AG04450 (cell line): ENCODE measurements at regions not wholly inside any gene's neighbourhood (a gene's known extent, or its start where the extent isn't known, plus 50 kb on each side); places are given as distances from the start of the nearest gene placed in this dataset.
A peak's percentile ranks its signal among the peaks of the same experiment; 100 is the strongest.

Source experiments
- CTCF ChIA-PET: fragments of 300-600, 350-600 bp; formaldehyde crosslinking; extraction: SDS; loops from one replicate; lab custom pipeline; 2022; ENCODE audit warnings: antibody characterized with exemption, inconsistent platforms; lab: Charles Lee
- POLR2A ChIA-PET: fragments of 350-600 bp; formaldehyde crosslinking; extraction: SDS; loops from one replicate; lab custom pipeline; 2021; ENCODE audit warnings: antibody characterized with exemption, inconsistent platforms; lab: Yijun Ruan, JAX
- DNase-seq: peaks from one replicate; pipeline ENCODE4 v3.0.0-alpha.2; 2011; ENCODE audit warnings: low read depth, low spot score
- H3K27ac ChIP-seq: one replicate; pipeline ENCODE4 v1.5.1; 2012; ENCODE audit warnings: low read depth, low read length, control low read depth
- H3K27me3 ChIP-seq: one replicate; pipeline ENCODE4 v1.6.0; 2012; ENCODE audit warnings: low read length; ENCODE audit not compliant: control insufficient read depth, insufficient read depth
- H3K4me3 ChIP-seq: 2 replicates; pipeline ENCODE4 v1.5.1; 2011; ENCODE audit warnings: mild to moderate bottlenecking, low read depth, low read length, control low read depth
- H3K9me3 ChIP-seq: 2 replicates; pipeline ENCODE4 v1.5.1; 2012; ENCODE audit warnings: low read length; ENCODE audit not compliant: control insufficient read depth, insufficient read depth
- CTCF ChIP-seq: IDR thresholded peaks from 2 replicates; pipeline ENCODE4 v1.5.1; 2011; ENCODE audit warnings: low read depth, low read length, control low read depth, inconsistent platforms

- Histone ChIP-seq H3K4me3 (no peak overlapping the region), H3K9me3 (no peaks in the 10 kb centered on the region), H3K27ac (no peak overlapping the region), H3K27me3 (peaks cover 11% of the 10 kb centered on the region)
- TF ChIP-seq CTCF = no peak
- ChIA-PET CTCF (no interaction called here), POLR2A (no interaction called here)
- DNase-seq = no peak
These were observed 55.5 kb upstream of the ARAP3 start for GRCh38 chr5:141737535-141737934.

GRCh38 chr5:141735823-141736222, 53.8 kb upstream of the ARAP3 start:
- Histone ChIP-seq H3K4me3 (no peak overlapping the region), H3K9me3 (no peaks in the 10 kb centered on the region), H3K27ac (no peak overlapping the region), H3K27me3 (peaks cover 11% of the 10 kb centered on the region)
- no peak for DNase-seq
- no peak for TF ChIP-seq CTCF
- ChIA-PET CTCF (no interaction called here), POLR2A (no interaction called here)

GRCh38 chr5:141734501-141735229, 52.6 kb upstream of the ARAP3 start:
- no peak overlapping the region for H3K27ac ChIP-seq
- H3K4me3 ChIP-seq = no peak overlapping the region
- H3K9me3 ChIP-seq = no peaks in the 10 kb centered on the region
- H3K27me3 ChIP-seq = peaks cover 14% of the 10 kb centered on the region
- CTCF ChIA-PET = no interaction called here
- DNase-seq = peak; percentile 7
- POLR2A ChIA-PET = no interaction called here
- no peak for TF ChIP-seq CTCF

DNA sequence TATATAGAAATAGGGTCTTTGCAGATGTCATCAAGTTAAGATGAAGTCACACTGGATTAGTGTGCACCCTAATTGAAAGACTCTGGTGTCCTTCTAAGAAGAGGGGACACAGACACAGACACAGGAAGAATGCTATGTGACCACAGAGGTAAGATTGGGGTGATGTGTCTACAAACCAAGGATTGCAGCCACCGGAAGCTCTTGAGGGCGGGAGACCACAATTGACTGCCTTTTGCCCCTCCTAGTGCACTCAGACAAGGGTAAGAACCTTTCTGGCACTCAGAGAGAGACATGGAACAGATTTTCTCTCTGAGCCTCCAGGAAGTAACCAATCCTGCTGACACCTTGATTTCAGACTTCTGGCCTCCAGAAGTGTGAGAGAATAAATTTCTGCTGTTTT, 51.2 kb upstream of the ARAP3 start:
- Histone ChIP-seq H3K9me3 (no peaks in the 10 kb centered on the region), H3K27ac (no peak overlapping the region), H3K27me3 (peaks cover 19% of the 10 kb centered on the region), H3K4me3 (no peak overlapping the region)
- TF ChIP-seq CTCF = no peak
- ChIA-PET CTCF (no interaction called here), POLR2A (no interaction called here)
- DNase-seq = no peak

DNA sequence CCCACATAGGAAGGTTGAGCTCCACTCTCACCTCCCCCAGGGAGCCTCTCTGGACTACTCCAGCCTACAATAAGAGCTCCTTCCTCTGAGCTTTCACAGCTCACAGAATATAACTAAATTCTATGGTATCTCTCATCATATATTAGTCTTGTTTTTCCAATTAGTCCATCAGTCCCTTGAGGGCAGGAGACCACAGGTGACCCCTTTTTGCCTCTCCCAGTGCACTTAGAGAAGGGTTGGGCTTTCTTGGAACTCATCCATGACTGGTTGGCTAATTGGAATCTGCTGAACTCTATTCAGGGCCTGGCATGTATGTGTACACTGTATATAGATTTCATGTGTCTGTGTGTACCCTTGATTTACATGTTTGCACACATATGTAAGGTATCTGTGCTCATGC, 50.4 kb upstream of the ARAP3 start:
- DNase-seq = no peak
- H3K27ac ChIP-seq = no peak overlapping the region
- TF ChIP-seq CTCF = no peak
- ChIA-PET POLR2A (no interaction called here), CTCF (interaction anchor here (1.3 kb wide), 1 partner anchor 41 kb away, joined by 4 read pairs; no protein-coding TSS in a partner anchor)
- H3K9me3 ChIP-seq = no peaks in the 10 kb centered on the region
- peaks cover 20% of the 10 kb centered on the region for H3K27me3 ChIP-seq
- H3K4me3 ChIP-seq = no peak overlapping the region
